Stomach (tissue), 4 donors: ENCODE measurements at regions not wholly inside any gene's neighbourhood (a gene's known extent, or its start where the extent isn't known, plus 50 kb on each side); places are given as distances from the start of the nearest gene placed in this dataset.

ENCODE experiments used
- EP300 ChIP-seq: sonication (generic); formaldehyde crosslinking; IDR thresholded peaks from one replicate; pipeline ENCODE4 v1.6.1; 2017; ENCODE audit warnings: antibody characterized with exemption
- POLR2A ChIP-seq, 4 donors: fragments of 450-650 bp; IDR thresholded peaks; one replicate each; pipeline ENCODE4 v1.6.1; 2016; ENCODE audit warnings: antibody characterized with exemption in 4 of 4, control low read depth in 2 of 4, mild to moderate bottlenecking in 1 of 4, moderate library complexity in 1 of 4
- POLR2AphosphoS5 ChIP-seq, 3 donors: sonication (generic); formaldehyde crosslinking; IDR thresholded peaks; one replicate each; pipeline ENCODE4 v1.6.1; 2016; ENCODE audit warnings: antibody characterized with exemption in 3 of 3
- TF ChIP-seq, protein P1 (sequence below), 7 experiments: fragments of 450-650 bp in 4 of 7; fragments of 200-600 bp in 3 of 7; sonication (generic) in 3 of 7; IDR thresholded peaks; one replicate each; pipeline ENCODE4 v1.5.1; 2016 to 2019; ENCODE audit warnings: antibody characterized with exemption in 7 of 7, control low read depth in 2 of 7, mild to moderate bottlenecking in 1 of 7

- TF ChIP-seq POLR2AphosphoS5 (IDR thresholded peaks at IDR 0.05), result no peak
- no peak for TF ChIP-seq EP300
- TF ChIP-seq, protein P1, sequence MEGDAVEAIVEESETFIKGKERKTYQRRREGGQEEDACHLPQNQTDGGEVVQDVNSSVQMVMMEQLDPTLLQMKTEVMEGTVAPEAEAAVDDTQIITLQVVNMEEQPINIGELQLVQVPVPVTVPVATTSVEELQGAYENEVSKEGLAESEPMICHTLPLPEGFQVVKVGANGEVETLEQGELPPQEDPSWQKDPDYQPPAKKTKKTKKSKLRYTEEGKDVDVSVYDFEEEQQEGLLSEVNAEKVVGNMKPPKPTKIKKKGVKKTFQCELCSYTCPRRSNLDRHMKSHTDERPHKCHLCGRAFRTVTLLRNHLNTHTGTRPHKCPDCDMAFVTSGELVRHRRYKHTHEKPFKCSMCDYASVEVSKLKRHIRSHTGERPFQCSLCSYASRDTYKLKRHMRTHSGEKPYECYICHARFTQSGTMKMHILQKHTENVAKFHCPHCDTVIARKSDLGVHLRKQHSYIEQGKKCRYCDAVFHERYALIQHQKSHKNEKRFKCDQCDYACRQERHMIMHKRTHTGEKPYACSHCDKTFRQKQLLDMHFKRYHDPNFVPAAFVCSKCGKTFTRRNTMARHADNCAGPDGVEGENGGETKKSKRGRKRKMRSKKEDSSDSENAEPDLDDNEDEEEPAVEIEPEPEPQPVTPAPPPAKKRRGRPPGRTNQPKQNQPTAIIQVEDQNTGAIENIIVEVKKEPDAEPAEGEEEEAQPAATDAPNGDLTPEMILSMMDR (IDR thresholded peaks at IDR 0.05), result no peak
- TF ChIP-seq POLR2A (IDR thresholded peaks at IDR 0.05), result no peak
These were observed 262.6 kb downstream of the RPLP1 start for GRCh38 chr15:69715210-69715609.
